ENCODE measurements at regions not wholly inside any gene's neighbourhood (a gene's known extent, or its start where the extent isn't known, plus 50 kb on each side); places are given as distances from the start of the nearest gene placed in this dataset.

DNA sequence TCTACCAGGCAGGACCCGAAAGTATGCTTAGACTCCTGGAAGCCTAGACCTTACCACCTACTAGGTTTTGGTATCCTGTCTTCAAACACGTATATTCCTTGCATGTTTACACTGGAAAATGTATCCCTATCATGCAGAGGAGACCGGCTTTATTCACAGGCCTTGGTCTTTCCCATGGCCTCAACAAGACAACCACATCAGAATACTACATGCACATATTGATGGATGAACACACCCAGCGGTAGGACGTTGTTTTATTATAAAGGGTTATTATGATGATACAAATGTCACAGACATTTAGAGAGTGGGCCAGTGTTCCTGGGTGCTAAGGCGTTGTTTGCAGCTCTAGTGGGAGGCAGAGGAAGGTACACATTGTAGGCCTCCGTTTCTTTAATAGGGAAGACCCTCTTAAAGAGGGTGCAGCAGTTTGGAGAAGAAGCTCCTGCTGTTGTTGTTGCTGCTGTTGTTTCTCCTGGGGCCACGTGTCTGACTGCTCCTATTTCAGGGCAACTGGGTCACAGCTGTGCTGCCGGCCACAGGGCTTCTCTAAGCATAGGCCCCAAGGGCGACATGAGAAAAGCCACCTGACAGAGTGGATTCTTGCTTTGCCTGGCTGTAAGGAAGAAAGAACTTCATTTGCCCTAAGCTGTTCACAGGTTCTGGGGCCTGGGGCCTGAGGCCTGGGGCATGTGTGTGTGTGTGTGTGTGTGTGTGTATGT is 98.3 kb upstream of the SASH1 start:
- DNase-seq (ENCODE audit: low spot score) = no peak

DNA sequence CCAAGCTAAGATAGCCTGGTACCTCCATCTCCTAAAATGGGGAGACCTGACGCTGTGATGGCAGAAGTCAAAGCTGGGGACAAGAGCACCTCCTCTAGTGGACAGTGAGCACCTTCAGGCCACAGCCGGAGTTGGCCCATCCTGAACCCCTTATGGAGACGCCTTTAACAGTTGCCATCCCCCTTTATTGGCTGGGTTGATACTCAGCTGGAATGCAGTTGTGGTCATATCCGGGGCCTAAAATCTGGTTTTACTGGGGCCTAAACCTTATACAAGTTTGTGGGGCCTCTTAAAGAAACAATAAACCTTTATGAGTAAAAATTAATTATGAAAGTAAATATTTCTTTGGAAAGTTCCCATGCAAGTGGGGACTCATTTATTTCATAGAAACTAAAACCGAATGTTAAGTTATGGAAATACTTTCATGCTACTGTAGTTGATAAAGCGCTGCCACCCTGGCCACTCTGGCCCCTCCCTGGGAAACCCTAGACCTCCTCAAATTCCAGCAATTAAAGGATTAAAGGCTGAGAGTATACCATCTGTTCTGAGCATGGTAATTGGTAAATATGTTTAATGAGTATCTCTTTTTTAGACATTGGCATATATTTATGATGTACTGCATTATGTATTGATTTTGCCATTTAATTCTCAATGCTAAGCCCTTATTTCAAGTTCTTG is 95.1 kb upstream of the SASH1 start:
- DNase-seq (ENCODE audit: low spot score) = no peak

GRCh38 chr6:148249160-148249559 is 93.5 kb upstream of the SASH1 start:
- DNase-seq (ENCODE audit: low spot score) = no peak

- DNase-seq (ENCODE audit: low spot score) = no peak
Measured at GRCh38 chr6:148249679-148250375, 92.8 kb upstream of the SASH1 start.

GRCh38 chr6:148250975-148251685 is 91.5 kb upstream of the SASH1 start:
- peak; percentile 52 for DNase-seq (ENCODE audit: low spot score)

DNA sequence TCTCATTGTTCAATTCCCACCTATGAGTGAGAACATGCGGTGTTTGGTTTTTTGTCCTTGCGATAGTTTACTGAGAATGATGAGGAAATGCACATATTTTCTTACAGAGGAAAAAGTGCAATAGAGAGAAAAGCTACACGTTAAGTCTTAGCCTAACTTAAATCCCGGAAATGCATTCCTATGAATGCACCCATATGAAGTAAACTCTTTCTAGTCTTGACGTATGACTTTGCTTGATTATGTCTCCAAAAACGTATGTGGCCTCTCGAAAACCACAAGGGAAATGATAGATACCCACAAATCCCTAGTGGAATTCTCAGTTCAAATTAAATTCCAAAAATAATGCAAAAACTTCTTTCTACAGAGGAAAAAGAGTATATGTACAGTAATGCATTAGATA is 90.7 kb upstream of the SASH1 start:
- DNase-seq (ENCODE audit: low spot score) = no peak

GRCh38 chr6:148257810-148258209 is 84.8 kb upstream of the SASH1 start:
- DNase-seq (ENCODE audit: low spot score) = no peak

GRCh38 chr6:148258868-148259267 is 83.8 kb upstream of the SASH1 start:
- DNase-seq (ENCODE audit: low spot score) = no peak

DNA sequence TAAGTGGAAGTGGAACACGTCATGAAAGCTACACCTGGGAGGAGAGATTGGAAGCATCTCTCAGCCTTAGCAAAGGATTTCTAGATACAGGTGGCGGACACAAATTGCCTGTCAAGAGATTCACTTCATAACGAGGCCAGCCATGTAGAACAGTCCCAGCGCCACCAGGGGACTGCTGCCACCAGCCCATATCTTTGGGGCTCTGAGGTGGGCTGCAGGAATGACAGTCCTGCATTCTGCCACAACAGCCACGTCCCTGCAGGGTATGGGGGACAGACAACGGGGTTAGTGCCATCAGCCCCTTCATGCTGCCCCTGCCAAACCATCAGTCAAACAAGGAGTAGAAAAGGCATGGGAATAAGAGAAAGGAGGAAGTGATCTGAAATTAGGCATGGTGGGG is 81.2 kb upstream of the SASH1 start:
- DNase-seq (ENCODE audit: low spot score) = no peak

DNA sequence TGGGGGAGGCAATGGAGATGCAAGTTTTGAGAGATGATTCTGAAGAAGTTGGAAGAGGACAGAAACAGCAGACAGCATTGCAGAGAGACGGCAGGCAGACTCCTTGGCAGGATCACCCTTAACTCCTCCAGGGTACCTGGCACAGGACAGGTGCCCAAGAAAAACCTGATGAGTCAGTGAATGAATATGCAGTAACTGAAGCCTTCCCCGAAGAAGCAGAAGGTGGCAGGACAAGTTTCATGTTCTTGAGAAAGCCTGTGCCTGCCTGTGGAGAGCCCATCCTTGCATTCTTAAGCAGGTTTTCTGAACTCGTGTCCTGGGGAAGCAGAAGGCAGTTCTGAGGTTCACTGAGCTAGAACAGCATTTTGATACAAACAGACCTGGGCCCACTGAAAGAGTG is 79.6 kb upstream of the SASH1 start:
- no peak for DNase-seq (ENCODE audit: low spot score)

DNA sequence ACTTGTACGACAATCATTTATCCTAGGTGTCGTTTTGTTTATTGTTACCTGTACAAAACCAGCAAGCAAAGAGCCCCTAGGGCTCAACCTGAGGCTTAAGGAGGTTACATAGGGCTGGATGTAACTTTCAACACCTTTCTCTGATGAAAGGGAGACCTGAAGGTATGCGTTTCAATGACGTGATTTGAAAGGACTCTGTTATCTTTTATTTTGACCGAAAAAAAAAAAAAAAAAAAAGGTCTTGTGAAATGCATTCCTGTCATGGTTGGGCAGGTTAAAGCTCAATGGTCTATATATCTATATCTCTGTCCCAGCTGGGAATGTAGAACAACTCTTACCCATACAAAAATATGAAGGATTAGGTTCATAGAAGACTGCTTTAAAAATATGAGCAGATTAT is 78.7 kb upstream of the SASH1 start:
- DNase-seq (ENCODE audit: low spot score) = no peak

- DNase-seq (ENCODE audit: low spot score) = no peak
Measured at GRCh38 chr6:148265054-148265453, 77.6 kb upstream of the SASH1 start.

DNA sequence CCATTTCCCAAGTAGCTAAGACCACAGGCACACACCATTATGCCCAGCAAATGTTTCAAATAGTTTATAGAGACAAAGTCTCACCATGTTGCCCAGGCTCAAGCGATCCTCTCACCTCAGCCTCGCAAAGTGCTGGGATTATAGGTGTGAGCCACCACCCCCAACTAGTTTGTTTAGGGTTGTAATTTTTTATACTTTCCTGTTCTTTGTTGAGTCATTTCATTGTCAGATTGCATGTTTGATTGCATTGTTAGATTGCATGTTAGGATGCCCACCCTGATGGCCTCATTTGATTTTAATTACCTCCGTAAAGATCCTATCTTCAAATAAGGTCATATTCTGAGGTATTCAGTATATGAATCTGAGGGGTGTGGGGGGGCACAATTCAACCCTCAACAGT is 73.3 kb upstream of the SASH1 start:
- DNase-seq (ENCODE audit: low spot score) = no peak

DNA sequence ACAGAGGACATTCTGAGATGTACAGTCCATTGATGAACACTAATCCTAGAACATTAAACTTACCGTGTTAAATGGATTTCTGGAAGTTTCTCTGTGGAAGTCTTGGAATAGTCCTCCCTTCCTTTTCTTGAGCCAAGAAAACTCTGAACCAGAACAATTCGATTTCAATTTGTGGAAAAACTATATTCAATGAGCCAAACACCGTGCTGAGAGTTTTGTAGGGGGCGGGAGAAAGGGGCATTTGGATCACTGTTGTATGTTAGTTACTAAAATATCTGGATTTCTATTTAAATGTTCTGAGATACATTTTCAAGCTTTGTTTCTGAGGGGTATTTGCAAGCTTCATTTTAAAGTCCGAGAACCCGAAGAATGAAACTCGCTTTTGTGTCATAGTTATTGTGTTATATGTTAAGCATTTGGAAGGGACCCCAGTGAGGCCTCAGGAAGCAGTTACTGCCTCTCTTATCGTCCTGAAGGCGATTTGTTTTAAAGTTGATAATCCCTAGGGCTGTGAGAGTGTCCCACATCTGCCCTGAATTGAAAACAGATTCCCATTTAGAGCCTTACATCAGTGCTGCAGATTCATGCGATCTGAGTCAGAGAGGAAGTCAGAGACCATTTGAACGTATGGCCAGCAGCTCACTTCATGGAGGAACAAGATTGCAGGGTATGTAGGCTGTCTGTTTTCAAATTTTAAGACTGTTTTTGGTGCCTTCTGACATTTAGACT is 70.8 kb upstream of the SASH1 start:
- DNase-seq (ENCODE audit: low spot score) = peak; percentile 81

- DNase-seq (ENCODE audit: low spot score) = no peak
Measured at GRCh38 chr6:148272597-148272996, 70.0 kb upstream of the SASH1 start.

DNA sequence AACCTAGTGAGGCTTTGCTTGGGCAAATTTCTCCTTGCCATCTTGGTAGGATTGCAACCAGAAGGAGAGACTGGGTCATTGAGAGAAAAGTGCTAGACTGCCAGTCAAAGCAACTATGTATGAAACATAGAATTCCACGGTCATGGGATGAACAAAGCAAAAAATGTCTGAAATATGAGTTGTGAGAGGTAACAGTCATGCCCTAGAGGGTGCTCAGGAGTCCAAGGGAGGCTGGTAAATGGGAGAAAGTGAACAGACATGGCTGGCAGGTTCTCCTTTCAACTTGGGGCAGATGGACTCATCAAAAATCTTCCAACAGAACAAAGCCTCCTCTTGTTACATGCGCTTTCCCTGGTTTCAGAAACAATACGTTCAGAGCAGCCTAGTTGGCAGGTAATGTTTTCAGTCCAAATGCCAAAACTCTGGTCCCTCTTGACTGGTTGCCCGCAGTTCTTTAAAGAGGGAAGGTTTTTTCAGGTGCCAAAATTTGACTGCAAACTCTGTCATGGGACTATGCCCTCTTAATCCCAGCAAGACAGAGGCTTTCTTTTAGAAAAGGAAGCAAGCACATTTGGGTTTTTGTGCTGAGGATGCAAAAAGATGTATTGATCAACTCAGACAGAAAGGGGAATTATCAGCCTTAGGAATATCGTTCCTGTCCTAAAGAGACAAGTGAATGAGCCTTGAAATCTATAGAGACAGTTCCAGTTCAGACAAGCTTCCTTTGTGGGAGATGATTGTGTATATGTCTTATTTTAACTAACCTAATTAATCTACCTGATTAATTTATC is 68.5 kb upstream of the SASH1 start:
- no peak for DNase-seq (ENCODE audit: low spot score)

DNA sequence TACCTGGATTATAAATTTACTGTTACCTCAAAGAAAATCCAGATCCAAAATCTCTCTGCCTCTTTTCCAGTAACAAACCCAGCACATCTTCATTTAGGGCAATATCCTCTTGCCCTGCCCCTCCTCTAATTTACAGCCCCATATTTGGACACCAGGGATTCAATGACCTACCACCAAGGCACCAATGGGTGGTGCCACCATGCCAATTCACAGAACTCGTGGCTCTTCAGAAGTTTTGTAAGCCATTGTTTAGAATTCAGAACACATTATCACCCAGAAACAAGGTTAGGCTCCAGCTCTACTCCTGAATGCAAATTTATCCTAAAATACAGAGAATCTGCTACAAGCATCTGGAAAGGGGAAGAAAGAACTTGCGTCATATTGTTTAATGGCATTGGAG is 67.8 kb upstream of the SASH1 start:
- no peak for DNase-seq (ENCODE audit: low spot score)

GRCh38 chr6:148285205-148285604 is 57.4 kb upstream of the SASH1 start:
- DNase-seq (ENCODE audit: low spot score) = no peak

- DNase-seq (ENCODE audit: low spot score) = no peak
Measured at GRCh38 chr6:148286563-148286962, 56.1 kb upstream of the SASH1 start.

DNA sequence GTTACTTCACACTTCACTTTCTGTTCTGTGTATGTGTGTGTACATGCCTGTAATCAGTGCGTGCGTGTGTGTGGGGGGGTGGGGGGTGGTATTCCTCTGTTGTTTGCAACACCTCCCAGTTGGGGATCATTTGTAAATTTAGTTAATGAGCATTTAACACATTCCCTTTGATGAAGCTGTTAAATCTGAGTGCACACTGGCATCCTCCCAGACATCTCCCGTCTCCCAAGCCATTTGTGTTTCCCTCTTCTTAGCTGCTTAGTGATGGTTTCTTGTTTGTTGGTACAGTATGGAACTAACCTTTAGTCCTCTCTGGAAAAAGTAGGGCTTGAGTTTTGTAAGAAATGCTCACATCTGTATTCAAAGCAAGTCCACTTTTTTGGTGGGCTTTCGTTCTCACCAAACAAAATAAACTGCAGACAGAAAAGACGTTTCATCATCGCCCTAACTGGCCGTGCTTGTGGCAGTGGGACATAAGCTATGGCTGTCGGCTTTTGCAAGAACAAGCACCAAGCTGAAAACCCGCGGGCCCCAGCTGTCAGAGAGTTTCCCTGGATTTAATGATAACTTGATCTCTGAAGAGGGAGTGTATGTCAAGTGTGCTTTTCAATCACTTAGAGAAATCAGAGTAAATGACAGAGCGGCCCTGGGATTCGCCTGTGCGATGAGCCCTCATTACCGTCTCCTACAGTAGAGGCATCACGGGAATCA is 54.9 kb upstream of the SASH1 start:
- no peak for DNase-seq (ENCODE audit: low spot score)

DNA sequence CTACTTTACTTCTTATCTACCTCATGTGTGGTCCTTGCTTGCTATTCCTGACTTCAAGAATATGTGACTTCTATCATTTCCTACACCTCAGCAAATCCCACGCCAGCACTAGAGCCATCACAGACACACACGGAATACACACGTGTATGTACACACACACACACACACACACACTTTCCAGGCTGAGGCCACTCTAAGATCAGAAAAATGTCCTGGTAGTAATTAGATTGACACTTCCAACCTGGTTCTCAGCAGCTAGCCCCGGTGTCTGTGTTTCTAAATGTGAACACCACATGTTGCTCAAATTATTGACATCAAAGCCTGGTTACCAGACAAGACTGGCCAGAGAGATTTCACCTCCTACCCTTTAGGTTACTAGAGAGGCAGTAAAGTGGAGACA is 54.1 kb upstream of the SASH1 start:
- no peak for DNase-seq (ENCODE audit: low spot score)
